ENCODE measurements at regions not wholly inside any gene's neighbourhood (a gene's known extent, or its start where the extent isn't known, plus 50 kb on each side); places are given as distances from the start of the nearest gene placed in this dataset.

GRCh38 chr6:22019857-22020256, 277.0 kb downstream of the PRL start:
- 96% methylated on average over 5 of the region's 5 CpGs for WGBS (ENCODE audit: low lambda C conversion rate)

GRCh38 chr6:22020299-22021003, 276.4 kb downstream of the PRL start:
- Histone ChIP-seq H3K79me2 (ENCODE audit: insufficient read depth) (no peaks in the 10 kb centered on the region), H3K4me1 (ENCODE audit: control insufficient read depth in 1 of 2, insufficient read depth in 2 of 2, low read depth in 1 of 2, low read length in 1 of 2) (peaks cover 5 to 10% of the 10 kb centered on the region in 2 experiments), H3K4me2 (no peak overlapping the region), H3K9ac (no peak overlapping the region), H3K4me3 (ENCODE audit: low read depth in 2 of 2, low read length in 1 of 2) (no peak overlapping the region), H3K36me3 (replicated peaks in 1 of 2; ENCODE audit: control insufficient read depth in 1 of 2, insufficient read depth in 2 of 2, low read length in 1 of 2) (peaks cover 0 to 12% of the 10 kb centered on the region in 2 experiments), H3K9me3 (no peaks in the 10 kb centered on the region), H3K27ac (ENCODE audit: low read depth in 2 of 2, low read length in 1 of 2) (no peak overlapping the region), H4K20me1 (ENCODE audit: insufficient read depth) (no peaks in the 10 kb centered on the region), H3K9me2 (no peaks in the 10 kb centered on the region), H2AFZ (ENCODE audit: low read depth) (no peak overlapping the region), H3K27me3 (ENCODE audit: insufficient read depth) (no peaks in the 10 kb centered on the region), H3F3A (replicated peaks; ENCODE audit: insufficient read depth) (no peaks in the 10 kb centered on the region)
- no peak for DNase-seq
- ChIA-PET POLR2A (interaction anchor here (0.7 kb wide), 1 partner anchor 791 kb away, joined by 3 read pairs; no protein-coding TSS in a partner anchor), CTCF (interaction anchor here (0.7 kb wide), 1 partner anchor 13 kb away, joined by 3 read pairs; no protein-coding TSS in a partner anchor)
- TF ChIP-seq EP300 (IDR thresholded peaks at IDR 0.05; ENCODE audit: borderline replicate concordance in 1 of 2, low read depth in 1 of 2, low read length in 1 of 2): no peak
- no peak for TF ChIP-seq SMC3 (IDR thresholded peaks at IDR 0.05; ENCODE audit: low read depth, low read length)
- no peak for TF ChIP-seq USF1 (IDR thresholded peaks at IDR 0.05; ENCODE audit: borderline replicate concordance, low read depth)
- no peak for TF ChIP-seq RCOR1 (IDR thresholded peaks at IDR 0.05; ENCODE audit: low read length)
- no peak for TF ChIP-seq JUND (IDR thresholded peaks at IDR 0.05)
- TF ChIP-seq IRF3 (IDR thresholded peaks at IDR 0.05; ENCODE audit: low read depth, low read length): no peak
- no peak for TF ChIP-seq FOXM1 (IDR thresholded peaks at IDR 0.05; ENCODE audit: low read depth)
- TF ChIP-seq TCF12 (IDR thresholded peaks at IDR 0.05): no peak
- no peak for TF ChIP-seq POLR2AphosphoS5 (IDR thresholded peaks at IDR 0.05; ENCODE audit: low read depth, low read length)
- no peak for TF ChIP-seq CTCF (IDR thresholded peaks at IDR 0.05)
- WGBS (ENCODE audit: low lambda C conversion rate): 85% methylated on average over 5 of the region's 5 CpGs

More at GRCh38 chr6:22019857-22020256, 277.0 kb downstream of the PRL start:
- ChIA-PET CTCF (interaction anchor here (0.7 kb wide), 1 partner anchor 14 kb away, joined by 3 read pairs; no protein-coding TSS in a partner anchor), POLR2A (interaction anchor here (0.7 kb wide), 1 partner anchor 791 kb away, joined by 3 read pairs; no protein-coding TSS in a partner anchor)
- no peaks in the 10 kb centered on the region for H3F3A ChIP-seq (replicated peaks; ENCODE audit: insufficient read depth)
- H3K9me3 ChIP-seq: no peaks in the 10 kb centered on the region
- H3K4me3 ChIP-seq (ENCODE audit: low read depth in 2 of 2, low read length in 1 of 2): no peak overlapping the region
- H3K27ac ChIP-seq (ENCODE audit: low read depth in 2 of 2, low read length in 1 of 2): no peak overlapping the region
- no peaks in the 10 kb centered on the region for H4K20me1 ChIP-seq (ENCODE audit: insufficient read depth)
- no peak overlapping the region for H3K4me2 ChIP-seq
- H3K27me3 ChIP-seq (ENCODE audit: insufficient read depth): no peaks in the 10 kb centered on the region
- H3K9ac ChIP-seq: no peak overlapping the region
- H3K4me1 ChIP-seq (ENCODE audit: control insufficient read depth in 1 of 2, insufficient read depth in 2 of 2, low read depth in 1 of 2, low read length in 1 of 2): peaks cover 0 to 5% of the 10 kb centered on the region in 2 experiments; a peak in 2 of 4 replicates
- H3K79me2 ChIP-seq (ENCODE audit: insufficient read depth): no peaks in the 10 kb centered on the region
- DNase-seq: no peak
- H3K36me3 ChIP-seq (replicated peaks in 1 of 2; ENCODE audit: control insufficient read depth in 1 of 2, insufficient read depth in 2 of 2, low read length in 1 of 2): peaks cover 0 to 12% of the 10 kb centered on the region in 2 experiments
- TF ChIP-seq NFIC (IDR thresholded peaks at IDR 0.05; ENCODE audit: borderline replicate concordance) (no peak), FOXJ3 (CRISPR knock-in tag; IDR thresholded peaks at IDR 0.05) (no peak), SIN3A (IDR thresholded peaks at IDR 0.05; ENCODE audit: borderline replicate concordance, low read depth, low read length) (no peak), NRF1 (IDR thresholded peaks at IDR 0.05; ENCODE audit: low read depth, low read length) (no peak)
- no peak overlapping the region for H2AFZ ChIP-seq (ENCODE audit: low read depth)
- H3K9me2 ChIP-seq: no peaks in the 10 kb centered on the region
